Keratinocyte (primary cell): ENCODE measurements at regions not wholly inside any gene's neighbourhood (a gene's known extent, or its start where the extent isn't known, plus 50 kb on each side); places are given as distances from the start of the nearest gene placed in this dataset.

Experiments
- DNase-seq: peaks from one replicate; pipeline ENCODE4 v3.0.0-alpha.2; 2011; ENCODE audit warnings: low read depth, missing footprints, low spot score
- FAIRE-seq: peaks from 2 replicates; lab custom pipeline; 2011; peaks lifted over from hg19 to GRCh38; lab: Jason Lieb, UNC
- H2AFZ ChIP-seq: 2 replicates; pipeline ENCODE4 v1.6.0; 2012; ENCODE audit warnings: low read length, control low read depth, inconsistent platforms; ENCODE audit not compliant: control insufficient read depth
- H3K27ac ChIP-seq: 2 replicates; pipeline ENCODE4 v1.5.1; 2011; ENCODE audit warnings: low read length; ENCODE audit not compliant: control insufficient read depth, insufficient read depth
- H3K27me3 ChIP-seq: 3 replicates; pipeline ENCODE4 v1.6.0; 2011; ENCODE audit warnings: low read length; ENCODE audit not compliant: control insufficient read depth, insufficient read depth; ENCODE audit errors: extremely low read depth
- H3K36me3 ChIP-seq, 2 experiments: 2 replicates in 1 of 2; 3 replicates in 1 of 2; pipeline ENCODE4 v1.5.1; 2011; ENCODE audit warnings: low read length in 2 of 2, mild to moderate bottlenecking in 1 of 2; ENCODE audit not compliant: control insufficient read depth in 2 of 2, insufficient read depth in 2 of 2; ENCODE audit errors: extremely low read depth in 1 of 2
- H3K4me1 ChIP-seq: 3 replicates; pipeline ENCODE4 v1.5.1; 2011; ENCODE audit warnings: low read length; ENCODE audit not compliant: control insufficient read depth, insufficient read depth; ENCODE audit errors: extremely low read depth
- H3K4me2 ChIP-seq: 3 replicates; pipeline ENCODE4 v1.6.0; 2011; ENCODE audit warnings: low read depth, low read length; ENCODE audit not compliant: control insufficient read depth, insufficient read depth; ENCODE audit errors: extremely low read depth
- H3K4me3 ChIP-seq, 3 experiments: fragments of 200-600 bp in 1 of 3; sonication (generic) in 1 of 3; 2 replicates in 2 of 3; 3 replicates in 1 of 3; pipeline ENCODE4 v1.5.1; 2011 to 2016; ENCODE audit warnings: low read length in 3 of 3, mild to moderate bottlenecking in 3 of 3, control low read depth in 2 of 3, inconsistent platforms in 1 of 3, low read depth in 1 of 3, mixed read lengths in 1 of 3, mixed run types in 1 of 3, moderate library complexity in 1 of 3; ENCODE audit not compliant: control insufficient read depth in 2 of 3, insufficient read depth in 2 of 3; ENCODE audit errors: extremely low read depth in 1 of 3
- H3K79me2 ChIP-seq: 2 replicates; pipeline ENCODE4 v1.6.0; 2012; ENCODE audit warnings: low read length; ENCODE audit not compliant: control insufficient read depth, insufficient read depth
- H3K9ac ChIP-seq: 3 replicates; pipeline ENCODE4 v1.6.0; 2011; ENCODE audit warnings: low read length; ENCODE audit not compliant: control insufficient read depth, insufficient read depth; ENCODE audit errors: extremely low read depth
- H3K9me1 ChIP-seq: 3 replicates; pipeline ENCODE4 v1.6.0; 2011; ENCODE audit warnings: low read length; ENCODE audit not compliant: control insufficient read depth, insufficient read depth; ENCODE audit errors: extremely low read depth
- H3K9me3 ChIP-seq: 2 replicates; pipeline ENCODE4 v1.5.1; 2012; ENCODE audit warnings: low read depth, low read length; ENCODE audit not compliant: control insufficient read depth
- H4K20me1 ChIP-seq: 3 replicates; pipeline ENCODE4 v1.6.0; 2011; ENCODE audit warnings: low read length; ENCODE audit not compliant: control insufficient read depth, insufficient read depth; ENCODE audit errors: extremely low read depth
- CTCF ChIP-seq, 3 experiments: IDR thresholded peaks in 1 of 3; conservative IDR thresholded peaks in 1 of 3; optimal IDR thresholded peaks in 1 of 3; 2 replicates in 2 of 3; 3 replicates in 1 of 3; pipeline versions ENCODE3 to v1.5.1; 2011; ENCODE audit warnings: low read length in 3 of 3, mild to moderate bottlenecking in 3 of 3, moderate library complexity in 2 of 3, control low read depth in 1 of 3, inconsistent platforms in 1 of 3; ENCODE audit not compliant: insufficient read depth in 2 of 3; ENCODE audit errors: extremely low read depth in 1 of 3
- EZH2 ChIP-seq: IDR thresholded peaks from one replicate; pipeline ENCODE4 v1.6.1; 2012; ENCODE audit warnings: inconsistent platforms, mild to moderate bottlenecking, low read length, moderate library complexity
- dilution Hi-C: fragments of 300-500 bp; cut with MboI; formaldehyde crosslinking; loops from one replicate; pipeline ENCODE4 v1.7.0; 2020; ENCODE audit warnings: low sequenced_read_pairs; ENCODE audit not compliant: extremely low pct_ligation_motif_present

GRCh38 chr16:72312828-72313227, 140.9 kb upstream of the PMFBP1 start:
- FAIRE-seq (no peak), DNase-seq (no peak)
- Histone ChIP-seq H2AFZ (no peak overlapping the region), H3K4me1 (no peaks in the 10 kb centered on the region), H3K79me2 (no peaks in the 10 kb centered on the region), H3K36me3 (no peaks in the 10 kb centered on the region), H3K9me3 (no peaks in the 10 kb centered on the region), H3K4me2 (no peak overlapping the region), H3K9me1 (no peaks in the 10 kb centered on the region), H3K4me3 (no peak overlapping the region), H3K27ac (no peak overlapping the region), H4K20me1 (no peaks in the 10 kb centered on the region), H3K27me3 (no peaks in the 10 kb centered on the region), H3K9ac (no peak overlapping the region)
- TF ChIP-seq CTCF (optimal IDR thresholded peaks at IDR 0.05 in 1 of 3, IDR thresholded peaks at IDR 0.05 in 1 of 3, conservative IDR thresholded peaks at IDR 0.05 in 1 of 3; ENCODE audit: extremely low read depth in 1 of 3, insufficient read depth in 2 of 3, low read length in 3 of 3) (no peak), EZH2 (no peak)
- dilution Hi-C loops = no loop called here

DNA sequence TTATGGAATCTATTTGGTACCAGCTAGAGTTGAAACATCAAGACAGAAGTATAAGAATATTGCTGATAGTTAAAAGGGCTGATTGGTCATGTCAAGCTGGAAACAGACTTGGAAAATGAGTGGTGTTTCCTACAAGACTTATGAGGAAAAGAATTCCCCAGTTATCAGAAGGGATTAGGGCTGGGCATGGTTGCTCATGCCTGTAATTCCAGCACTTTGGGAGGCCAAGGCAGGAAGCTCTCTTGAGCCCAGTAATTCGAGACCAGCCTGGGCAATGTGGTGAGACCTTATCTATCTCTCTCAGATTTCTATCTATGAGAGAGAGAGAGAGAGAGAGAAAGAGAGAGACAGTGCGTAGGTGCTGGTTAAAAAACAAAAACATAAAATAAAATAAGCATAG, 139.5 kb upstream of the PMFBP1 start:
- peak; percentile 36 for FAIRE-seq
- H3K36me3 ChIP-seq = no peaks in the 10 kb centered on the region
- no peaks in the 10 kb centered on the region for H4K20me1 ChIP-seq
- no peak for DNase-seq
- H3K4me1 ChIP-seq = no peaks in the 10 kb centered on the region
- no peaks in the 10 kb centered on the region for H3K79me2 ChIP-seq
- no peaks in the 10 kb centered on the region for H3K9me1 ChIP-seq
- no peak overlapping the region for H3K27ac ChIP-seq
- dilution Hi-C loops = no loop called here
- no peak overlapping the region for H2AFZ ChIP-seq
- no peak overlapping the region for H3K4me2 ChIP-seq
- TF ChIP-seq EZH2 (no peak), CTCF (optimal IDR thresholded peaks at IDR 0.05 in 1 of 3, IDR thresholded peaks at IDR 0.05 in 1 of 3, conservative IDR thresholded peaks at IDR 0.05 in 1 of 3; ENCODE audit: extremely low read depth in 1 of 3, insufficient read depth in 2 of 3, low read length in 3 of 3) (no peak)
- H3K9me3 ChIP-seq = no peaks in the 10 kb centered on the region
- H3K9ac ChIP-seq = no peak overlapping the region
- H3K4me3 ChIP-seq = no peak overlapping the region
- H3K27me3 ChIP-seq = no peaks in the 10 kb centered on the region
